HG03095 (cell line): ENCODE measurements at regions not wholly inside any gene's neighbourhood (a gene's known extent, or its start where the extent isn't known, plus 50 kb on each side); places are given as distances from the start of the nearest gene placed in this dataset.

Experiments used
- ATAC-seq: cut with Tn5 transposase; IDR thresholded peaks from one replicate; pipeline ENCODE4 v1.9.1; 2021; ENCODE audit warnings: moderate library complexity; ENCODE audit not compliant: unreplicated experiment

- ATAC-seq = no peak
Measured at GRCh38 chr17:77706938-77707337, 251.6 kb upstream of the TNRC6C start.

- no peak for ATAC-seq
Measured at GRCh38 chr17:77707546-77707945, 251.0 kb upstream of the TNRC6C start.

GRCh38 chr17:77708049-77708448, 250.5 kb upstream of the TNRC6C start:
- ATAC-seq = no peak

- ATAC-seq = no peak
Measured at GRCh38 chr17:77708936-77709335, 249.6 kb upstream of the TNRC6C start.

- ATAC-seq = no peak
Measured at GRCh38 chr17:77709594-77709993, 248.9 kb upstream of the TNRC6C start.

- ATAC-seq = no peak
Measured at GRCh38 chr17:77712578-77712977, 245.9 kb upstream of the TNRC6C start.

- no peak for ATAC-seq
Measured at GRCh38 chr17:77716289-77716926, 242.1 kb upstream of the TNRC6C start.

- no peak for ATAC-seq
Measured at GRCh38 chr17:77717941-77718668, 240.4 kb upstream of the TNRC6C start.

GRCh38 chr17:77718669-77718961, 239.9 kb upstream of the TNRC6C start:
- ATAC-seq = no peak

GRCh38 chr17:77719806-77720205, 238.7 kb upstream of the TNRC6C start:
- no peak for ATAC-seq

GRCh38 chr17:77720946-77721845, 237.3 kb upstream of the TNRC6C start:
- no peak for ATAC-seq

- ATAC-seq = no peak
Measured at GRCh38 chr17:77721846-77722160, 236.7 kb upstream of the TNRC6C start.

- no peak for ATAC-seq
Measured at GRCh38 chr17:77722366-77722765, 236.1 kb upstream of the TNRC6C start.

- ATAC-seq = no peak
Measured at GRCh38 chr17:77723071-77723908, 235.2 kb upstream of the TNRC6C start.

GRCh38 chr17:77723909-77724875, 234.3 kb upstream of the TNRC6C start:
- no peak for ATAC-seq

GRCh38 chr17:77724876-77725615, 233.5 kb upstream of the TNRC6C start:
- ATAC-seq = no peak

- ATAC-seq = no peak
Measured at GRCh38 chr17:77725846-77726245, 232.7 kb upstream of the TNRC6C start.

GRCh38 chr17:77726549-77727006, 231.9 kb upstream of the TNRC6C start:
- no peak for ATAC-seq

- no peak for ATAC-seq
Measured at GRCh38 chr17:77727037-77727615, 231.4 kb upstream of the TNRC6C start.
